SH-SY5Y (cell line): ENCODE measurements at regions not wholly inside any gene's neighbourhood (a gene's known extent, or its start where the extent isn't known, plus 50 kb on each side); places are given as distances from the start of the nearest gene placed in this dataset.

Experiments
- GATA2 ChIP-seq: IDR thresholded peaks from 2 replicates; pipeline ENCODE4 v1.6.1; 2011; ENCODE audit warnings: mild to moderate bottlenecking, low read depth, low read length
- GATA3 ChIP-seq: IDR thresholded peaks from 2 replicates; pipeline ENCODE4 v1.6.1; 2011; ENCODE audit warnings: low read depth, mild to moderate bottlenecking, low read length, moderate library complexity

GRCh38 chr2:219692521-219692920 lies 65.1 kb downstream of the SLC4A3 start:
- TF ChIP-seq GATA2 (no peak), GATA3 (no peak)

GRCh38 chr2:219695145-219695709 lies 67.8 kb downstream of the SLC4A3 start:
- no peak for TF ChIP-seq GATA3
- TF ChIP-seq GATA2 = no peak

- no peak for TF ChIP-seq GATA2
- TF ChIP-seq GATA3 = no peak
These were observed 70.6 kb downstream of the SLC4A3 start for GRCh38 chr2:219697811-219698747.

GRCh38 chr2:219698748-219699439 lies 71.5 kb downstream of the SLC4A3 start:
- TF ChIP-seq GATA3 (no peak), GATA2 (no peak)

GRCh38 chr2:219699440-219699821 lies 72.0 kb downstream of the SLC4A3 start:
- no peak for TF ChIP-seq GATA2
- TF ChIP-seq GATA3 = no peak

- TF ChIP-seq GATA2 (no peak), GATA3 (no peak)
These were observed 74.6 kb downstream of the SLC4A3 start for GRCh38 chr2:219701847-219702634.

GRCh38 chr2:219702796-219703545 lies 75.5 kb downstream of the SLC4A3 start:
- TF ChIP-seq GATA2 = no peak
- no peak for TF ChIP-seq GATA3

- no peak for TF ChIP-seq GATA3
- no peak for TF ChIP-seq GATA2
These were observed 77.4 kb downstream of the SLC4A3 start for GRCh38 chr2:219704878-219705277.

GRCh38 chr2:219706823-219707281 lies 79.4 kb downstream of the SLC4A3 start:
- no peak for TF ChIP-seq GATA2
- TF ChIP-seq GATA3 = no peak

- no peak for TF ChIP-seq GATA3
- no peak for TF ChIP-seq GATA2
These were observed 80.3 kb downstream of the SLC4A3 start for GRCh38 chr2:219707496-219708285.

GRCh38 chr2:219709331-219709761 lies 81.9 kb downstream of the SLC4A3 start:
- no peak for TF ChIP-seq GATA2
- no peak for TF ChIP-seq GATA3

GRCh38 chr2:219713110-219713509 lies 85.7 kb downstream of the SLC4A3 start:
- TF ChIP-seq GATA2 = no peak
- TF ChIP-seq GATA3 = no peak

GRCh38 chr2:219714681-219715400 lies 87.4 kb downstream of the SLC4A3 start:
- no peak for TF ChIP-seq GATA2
- TF ChIP-seq GATA3 = no peak

GRCh38 chr2:219718066-219718465 lies 90.6 kb downstream of the SLC4A3 start:
- TF ChIP-seq GATA2 (no peak), GATA3 (no peak)
